H1 (cell line): ENCODE measurements at regions not wholly inside any gene's neighbourhood (a gene's known extent, or its start where the extent isn't known, plus 50 kb on each side); places are given as distances from the start of the nearest gene placed in this dataset. TPM values are rescaled to one million over a fixed set of nuclear protein-coding genes. Genes with fewer than 3 reads are reported as not detected.
"Not testable (repeated sequence)": the region's sequence is repeated elsewhere in the genome, so short reads cannot be mapped to it uniquely, and the experiment has no call there.

ENCODE experiments used
- CTCF ChIA-PET: fragments of 300-600 bp; sonication (Branson Sonifier 250); formaldehyde crosslinking; loops from one replicate; lab custom pipeline; 2021; ENCODE audit not compliant: partially characterized antibody; lab: Charles Lee
- POLR2A ChIA-PET: fragments of 300-600 bp; sonication (Branson Sonifier 250); formaldehyde crosslinking; loops from one replicate; lab custom pipeline; 2021; ENCODE audit warnings: inconsistent platforms; ENCODE audit not compliant: partially characterized antibody; lab: Charles Lee
- DNase-seq, 2 experiments: peaks; one replicate each; pipeline versions ENCODE4 v3.0.0 to v3.0.0-alpha.2; 2010 to 2022; ENCODE audit warnings: low spot score in 2 of 2, low read depth in 1 of 2, mixed read lengths in 1 of 2
- FAIRE-seq: peaks from 2 replicates; lab custom pipeline; 2011; peaks lifted over from hg19 to GRCh38; lab: Jason Lieb, UNC
- H2AFZ ChIP-seq: 2 replicates; pipeline ENCODE4 v1.8.1; 2012; ENCODE audit warnings: low read length, inconsistent platforms
- H2AK5ac ChIP-seq: 2 replicates; pipeline ENCODE4 v1.6.1; 2013; ENCODE audit warnings: low read depth, low read length
- H2BK120ac ChIP-seq: replicated peaks from 2 replicates; pipeline ENCODE3; 2013; ENCODE audit warnings: low read depth, low read length, inconsistent platforms
- H2BK12ac ChIP-seq: 2 replicates; pipeline ENCODE4 v1.6.1; 2013; ENCODE audit warnings: low read depth, low read length
- H2BK15ac ChIP-seq: 2 replicates; pipeline ENCODE4 v1.6.1; 2013; ENCODE audit warnings: low read length
- H2BK20ac ChIP-seq: 2 replicates; pipeline ENCODE4 v1.6.1; 2013; ENCODE audit warnings: low read length
- H2BK5ac ChIP-seq: 2 replicates; pipeline ENCODE4 v1.6.1; 2013; ENCODE audit warnings: low read depth, low read length
- H3K14ac ChIP-seq: 2 replicates; pipeline ENCODE4 v1.6.1; 2013; ENCODE audit warnings: inconsistent platforms; ENCODE audit not compliant: insufficient read length
- H3K18ac ChIP-seq: 2 replicates; pipeline ENCODE4 v1.6.1; 2013; ENCODE audit warnings: low read length; ENCODE audit errors: extremely low read depth
- H3K23ac ChIP-seq: 2 replicates; pipeline ENCODE4 v1.6.1; 2013; ENCODE audit warnings: inconsistent platforms; ENCODE audit not compliant: insufficient read length
- H3K23me2 ChIP-seq: 2 replicates; pipeline ENCODE4 v1.6.1; 2013; ENCODE audit warnings: low read depth, low read length
- H3K27ac ChIP-seq: 2 replicates; pipeline ENCODE4 v1.6.1; 2011; ENCODE audit warnings: low read depth, low read length, inconsistent platforms
- H3K27me3 ChIP-seq, 4 experiments: replicated peaks in 1 of 4; 1 replicate in 1 of 4; 2 replicates in 3 of 4; pipeline versions ENCODE4 v1.6.1 to v1.8.1; 2011 to 2013; ENCODE audit warnings: low read length in 3 of 4, mild to moderate bottlenecking in 3 of 4, inconsistent platforms in 2 of 4, mixed read lengths in 2 of 4, moderate library complexity in 1 of 4; ENCODE audit not compliant: control insufficient read depth in 3 of 4, insufficient read depth in 3 of 4; ENCODE audit errors: extremely low read depth in 1 of 4
- H3K36me3 ChIP-seq, 4 experiments: 2 replicates each; pipeline versions ENCODE4 v1.6.1 to v1.8.1; 2011 to 2013; ENCODE audit warnings: mild to moderate bottlenecking in 4 of 4, low read length in 3 of 4, moderate library complexity in 2 of 4, control low read depth in 1 of 4, inconsistent platforms in 1 of 4; ENCODE audit not compliant: insufficient read depth in 4 of 4, control insufficient read depth in 2 of 4
- H3K4ac ChIP-seq: replicated peaks from 2 replicates; pipeline ENCODE3; 2013; ENCODE audit warnings: low read length, low read depth, mixed read lengths, inconsistent platforms; ENCODE audit not compliant: insufficient read length
- H3K4me1 ChIP-seq, 4 experiments: replicated peaks in 1 of 4; 1 replicate in 1 of 4; 2 replicates in 3 of 4; pipeline versions ENCODE4 v1.6.1 to v1.8.1; 2011 to 2013; ENCODE audit warnings: low read length in 3 of 4, inconsistent platforms in 2 of 4, mixed read lengths in 1 of 4; ENCODE audit not compliant: insufficient read depth in 4 of 4, control insufficient read depth in 3 of 4
- H3K4me2 ChIP-seq, 2 experiments: 2 replicates each; pipeline versions ENCODE4 v1.6.1 to v1.8.1; 2011 to 2013; ENCODE audit warnings: low read depth in 2 of 2, low read length in 2 of 2, control low read depth in 1 of 2, inconsistent platforms in 1 of 2, mild to moderate bottlenecking in 1 of 2; ENCODE audit not compliant: insufficient read depth in 1 of 2
- H3K4me3 ChIP-seq, 4 experiments: fragments of 200-600, 300-600 bp in 1 of 4; sonication (generic), shearing (Covaris generic), sonication (Bioruptor Twin) in 1 of 4; 2 replicates each; pipeline versions ENCODE4 v1.5.1 to v1.8.1; 2011 to 2016; ENCODE audit warnings: low read length in 4 of 4, low read depth in 3 of 4, control low read depth in 2 of 4, inconsistent platforms in 2 of 4, mild to moderate bottlenecking in 2 of 4, mixed read lengths in 1 of 4, moderate library complexity in 1 of 4; ENCODE audit not compliant: insufficient read depth in 2 of 4; ENCODE audit errors: extremely low read depth in 1 of 4
- H3K56ac ChIP-seq: replicated peaks from 2 replicates; pipeline ENCODE3; 2013; ENCODE audit warnings: low read depth, mild to moderate bottlenecking, mixed read lengths, low read length, inconsistent platforms; ENCODE audit not compliant: insufficient read length
- H3K79me1 ChIP-seq: 2 replicates; pipeline ENCODE4 v1.6.1; 2013; ENCODE audit warnings: low read depth, low read length, control low read depth
- H3K79me2 ChIP-seq, 2 experiments: 2 replicates each; pipeline versions ENCODE4 v1.6.1 to v1.8.1; 2012 to 2013; ENCODE audit warnings: low read length in 2 of 2, mild to moderate bottlenecking in 2 of 2, inconsistent platforms in 1 of 2; ENCODE audit not compliant: insufficient read depth in 2 of 2, control insufficient read depth in 1 of 2
- H3K9ac ChIP-seq, 4 experiments: replicated peaks in 1 of 4; 1 replicate in 1 of 4; 2 replicates in 3 of 4; pipeline versions ENCODE4 v1.6.1 to v1.8.1; 2011 to 2013; ENCODE audit warnings: low read depth in 3 of 4, low read length in 3 of 4, control low read depth in 2 of 4, mild to moderate bottlenecking in 2 of 4, moderate library complexity in 2 of 4, inconsistent platforms in 1 of 4; ENCODE audit errors: extremely low read depth in 1 of 4
- H3K9me3 ChIP-seq, 2 experiments: 2 replicates each; pipeline versions ENCODE4 v1.6.1 to v1.8.1; 2012 to 2013; ENCODE audit warnings: mild to moderate bottlenecking in 2 of 2, moderate library complexity in 2 of 2, control low read depth in 1 of 2, inconsistent platforms in 1 of 2, low read depth in 1 of 2, low read length in 1 of 2, mixed read lengths in 1 of 2; ENCODE audit not compliant: insufficient read depth in 2 of 2
- H4K20me1 ChIP-seq, 2 experiments: replicated peaks in 1 of 2; 2 replicates each; pipeline versions ENCODE3 to v1.8.1; 2011 to 2013; ENCODE audit warnings: inconsistent platforms in 2 of 2, low read length in 2 of 2, mild to moderate bottlenecking in 1 of 2; ENCODE audit not compliant: insufficient read depth in 2 of 2, control insufficient read depth in 1 of 2
- H4K5ac ChIP-seq: 2 replicates; pipeline ENCODE4 v1.6.1; 2013; ENCODE audit warnings: low read length, low read depth, mixed read lengths, inconsistent platforms; ENCODE audit not compliant: insufficient read length
- H4K8ac ChIP-seq: 2 replicates; pipeline ENCODE4 v1.8.0; 2013; ENCODE audit warnings: mild to moderate bottlenecking, moderate library complexity, low read length, inconsistent platforms; ENCODE audit not compliant: insufficient read depth; ENCODE audit errors: extremely low read depth
- H4K91ac ChIP-seq: replicated peaks from 2 replicates; pipeline ENCODE3; 2013; ENCODE audit warnings: low read length, mixed read lengths, inconsistent platforms; ENCODE audit not compliant: insufficient read length
- WGBS, 2 experiments: shearing (Covaris generic) in 1 of 2; methylation state at CpG; one replicate each; pipeline versions ENCODE4 v1.1.6 to v1.1.7; 2013 to 2015; ENCODE audit warnings: low lambda C conversion rate in 2 of 2, mixed read lengths in 2 of 2, inconsistent platforms in 1 of 2, low coverage in 1 of 2, missing lambda C conversion rate in 1 of 2; ENCODE audit not compliant: insufficient replicate concordance in 2 of 2, insufficient coverage in 1 of 2, insufficient read length in 1 of 2; ENCODE audit errors: extremely low coverage in 1 of 2, missing lambda C conversion rate in 1 of 2; 5-methylcytosine and 5-hydroxymethylcytosine counted together
- small RNA-seq: library from polyadenylated mRNA; stranded (forward); fragments of <200 nt; extraction: miRNeasy Mini kit (QIAGEN cat#:217004); gene quantifications from one replicate; pipeline ENCODE3, GENCODE V24; 2013; ENCODE audit not compliant: insufficient read depth

GRCh38 chrY:16255778-16256177, 1624.2 kb downstream of the CDY2B start:
- H2BK20ac ChIP-seq, H4K5ac ChIP-seq, H3K4me2 ChIP-seq, POLR2A ChIA-PET, H4K8ac ChIP-seq, H3K14ac ChIP-seq, H3K27me3 ChIP-seq, CTCF ChIA-PET, H2BK5ac ChIP-seq, FAIRE-seq, H3K9ac ChIP-seq, H3K4me3 ChIP-seq, H3K27ac ChIP-seq, H3K4me1 ChIP-seq, H2BK12ac ChIP-seq, H4K20me1 ChIP-seq, H2AK5ac ChIP-seq, H2BK120ac ChIP-seq, DNase-seq, H3K4ac ChIP-seq, H3K56ac ChIP-seq, H2AFZ ChIP-seq, H3K9me3 ChIP-seq, H3K18ac ChIP-seq, H3K79me2 ChIP-seq, H4K91ac ChIP-seq, H2BK15ac ChIP-seq, H3K23me2 ChIP-seq, H3K79me1 ChIP-seq, H3K36me3 ChIP-seq, H3K23ac ChIP-seq: not testable (repeated sequence)
- no CpG with 5 or more reads among the region's 4 CpGs for WGBS, 2 experiments

Small RNAs in the stretch of these regions (small RNA-seq; reads per million reads assigned to genes)
- not detected for gene RF00401
- gene RNU6-109P, result not detected
